Progenitor cell of endocrine pancreas (in vitro differentiated cells): ENCODE measurements at regions not wholly inside any gene's neighbourhood (a gene's known extent, or its start where the extent isn't known, plus 50 kb on each side); places are given as distances from the start of the nearest gene placed in this dataset.
A peak's percentile ranks its signal among the peaks of the same experiment; 100 is the strongest.

Source experiments
- DNase-seq: peaks from one replicate; pipeline ENCODE4 v3.0.0; 2021; ENCODE audit warnings: low spot score; ENCODE audit not compliant: unreplicated experiment
- H3K27ac Mint-ChIP-seq: 2 replicates; pipeline ENCODE4 v1.8.0; 2021; ENCODE audit warnings: mild to moderate bottlenecking, moderate library complexity, mixed read lengths
- H3K27me3 Mint-ChIP-seq: 2 replicates; pipeline ENCODE4 v1.8.0; 2021; ENCODE audit warnings: mixed read lengths
- H3K36me3 Mint-ChIP-seq: 2 replicates; pipeline ENCODE4 v1.8.0; 2022; ENCODE audit warnings: mixed read lengths; ENCODE audit not compliant: insufficient read depth
- H3K4me1 Mint-ChIP-seq: 2 replicates; pipeline ENCODE4 v1.8.0; 2021; ENCODE audit warnings: low read depth, mixed read lengths
- H3K4me3 Mint-ChIP-seq: 2 replicates; pipeline ENCODE4 v1.8.0; 2021; ENCODE audit warnings: low read depth, mild to moderate bottlenecking, moderate library complexity, mixed read lengths
- H3K9me3 Mint-ChIP-seq: 2 replicates; pipeline ENCODE4 v1.8.0; 2021; ENCODE audit warnings: low read depth, mixed read lengths
- CTCF ChIP-seq: fragments of 200-600 bp; sonication (generic); IDR thresholded peaks from one replicate; pipeline ENCODE4 v1.5.0; 2021; ENCODE audit warnings: antibody characterized with exemption, mild to moderate bottlenecking; ENCODE audit not compliant: unreplicated experiment

- H3K27ac Mint-ChIP-seq: peak overlapping the region; percentile 50
- no peaks in the 10 kb centered on the region for H3K9me3 Mint-ChIP-seq
- TF ChIP-seq CTCF: no peak
- H3K36me3 Mint-ChIP-seq: no peaks in the 10 kb centered on the region
- H3K4me1 Mint-ChIP-seq: peaks cover 36% of the 10 kb centered on the region
- no peaks in the 10 kb centered on the region for H3K27me3 Mint-ChIP-seq
- no peak overlapping the region for H3K4me3 Mint-ChIP-seq
- no peak for DNase-seq
Measured at GRCh38 chr1:87644033-87644578, 315.4 kb downstream of the LMO4 start.

GRCh38 chr1:87644579-87645190 lies 316.0 kb downstream of the LMO4 start:
- no peaks in the 10 kb centered on the region for H3K36me3 Mint-ChIP-seq
- TF ChIP-seq CTCF: no peak
- no peaks in the 10 kb centered on the region for H3K9me3 Mint-ChIP-seq
- no peak for DNase-seq
- no peak overlapping the region for H3K27ac Mint-ChIP-seq
- no peaks in the 10 kb centered on the region for H3K27me3 Mint-ChIP-seq
- peaks cover 38% of the 10 kb centered on the region for H3K4me1 Mint-ChIP-seq
- H3K4me3 Mint-ChIP-seq: no peak overlapping the region

GRCh38 chr1:87647430-87648177 lies 318.9 kb downstream of the LMO4 start:
- TF ChIP-seq CTCF: no peak
- DNase-seq: no peak
- H3K36me3 Mint-ChIP-seq: no peaks in the 10 kb centered on the region
- H3K4me1 Mint-ChIP-seq: peaks cover 42% of the 10 kb centered on the region
- H3K4me3 Mint-ChIP-seq: no peak overlapping the region
- no peak overlapping the region for H3K27ac Mint-ChIP-seq
- H3K27me3 Mint-ChIP-seq: no peaks in the 10 kb centered on the region
- H3K9me3 Mint-ChIP-seq: no peaks in the 10 kb centered on the region

GRCh38 chr1:87648323-87649119 lies 319.8 kb downstream of the LMO4 start:
- no peak for TF ChIP-seq CTCF
- no peaks in the 10 kb centered on the region for H3K27me3 Mint-ChIP-seq
- H3K4me1 Mint-ChIP-seq: peaks cover 34% of the 10 kb centered on the region
- DNase-seq: no peak
- H3K4me3 Mint-ChIP-seq: no peak overlapping the region
- H3K27ac Mint-ChIP-seq: no peak overlapping the region
- no peaks in the 10 kb centered on the region for H3K36me3 Mint-ChIP-seq
- no peaks in the 10 kb centered on the region for H3K9me3 Mint-ChIP-seq

GRCh38 chr1:87650306-87650705 lies 321.6 kb downstream of the LMO4 start:
- Mint-ChIP-seq H3K4me3 (no peak overlapping the region), H3K9me3 (no peaks in the 10 kb centered on the region), H3K27ac (no peak overlapping the region), H3K4me1 (peaks cover 24% of the 10 kb centered on the region), H3K36me3 (no peaks in the 10 kb centered on the region), H3K27me3 (no peaks in the 10 kb centered on the region)
- DNase-seq: no peak
- TF ChIP-seq CTCF: no peak
